ENCODE measurements at regions not wholly inside any gene's neighbourhood (a gene's known extent, or its start where the extent isn't known, plus 50 kb on each side); places are given as distances from the start of the nearest gene placed in this dataset.

DNA sequence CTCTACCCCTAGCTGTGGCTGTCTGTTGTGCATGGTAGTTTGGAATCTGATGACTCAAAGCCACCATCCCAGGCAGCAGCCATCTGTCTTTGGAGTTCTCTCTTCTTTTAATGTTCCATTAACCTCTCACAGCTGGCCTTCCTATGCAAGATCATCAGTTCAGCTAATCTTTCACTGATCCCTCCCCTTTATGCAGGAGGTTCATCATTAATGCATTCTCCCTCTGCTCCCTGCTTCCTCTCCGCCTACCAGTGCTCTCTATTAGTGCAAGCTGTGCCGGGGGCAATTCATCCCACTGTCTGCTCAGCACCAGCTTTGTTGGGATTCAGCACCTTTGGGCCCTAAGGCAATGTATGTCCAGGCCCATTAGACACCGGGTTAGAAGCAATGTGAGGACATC is 413.0 kb upstream of the LRRC4C start:
- Histone ChIP-seq H3K4ac (ENCODE audit: low read depth in 1 of 2, low read length in 2 of 2) (no peak overlapping the region), H2AFZ (ENCODE audit: low read depth, low read length) (no peak overlapping the region), H3K4me3 (ENCODE audit: insufficient read depth in 1 of 2, low read depth in 1 of 2, low read length in 2 of 2) (no peak overlapping the region), H3K27me3 (ENCODE audit: control insufficient read depth in 1 of 2, insufficient read depth in 1 of 2, low read length in 2 of 2) (no peaks in the 10 kb centered on the region), H2BK12ac (ENCODE audit: low read length in 2 of 2) (no peak overlapping the region), H2BK120ac (ENCODE audit: low read depth, low read length) (no peak overlapping the region), H3K9ac (ENCODE audit: low read length) (no peak overlapping the region), H4K8ac (ENCODE audit: low read length) (no peak overlapping the region), H3K14ac (ENCODE audit: low read length in 2 of 2) (no peak overlapping the region), H3K4me1 (ENCODE audit: control insufficient read depth, insufficient read depth, low read depth, low read length) (peaks cover 3% of the 10 kb centered on the region), H2BK15ac (ENCODE audit: low read depth, poor library complexity, severe bottlenecking) (no peak overlapping the region), H3K23ac (ENCODE audit: low read length in 2 of 2) (no peak overlapping the region), H3K18ac (ENCODE audit: low read depth in 1 of 2, low read length in 2 of 2) (no peak overlapping the region), H3K4me2 (ENCODE audit: low read length, poor library complexity, severe bottlenecking) (no peak overlapping the region), H3K36me3 (ENCODE audit: control insufficient read depth in 1 of 2, insufficient read depth in 2 of 2, low read depth in 1 of 2, low read length in 2 of 2) (no peaks in the 10 kb centered on the region), H2BK5ac (ENCODE audit: low read depth, low read length, poor library complexity, severe bottlenecking) (no peak overlapping the region), H3K79me1 (replicated peaks; ENCODE audit: low read length, poor library complexity, severe bottlenecking) (no peaks in the 10 kb centered on the region), H4K91ac (ENCODE audit: low read length) (no peak overlapping the region), H3K27ac (ENCODE audit: low read length, poor library complexity, severe bottlenecking) (peak overlapping the region; percentile 69), H3K9me3 (ENCODE audit: control insufficient read depth, low read length) (no peaks in the 10 kb centered on the region), H2AK5ac (ENCODE audit: low read length, severe bottlenecking) (no peak overlapping the region)
- WGBS: 70% methylated on average over 3 of the region's 3 CpGs
- DNase-seq: no peak

DNA sequence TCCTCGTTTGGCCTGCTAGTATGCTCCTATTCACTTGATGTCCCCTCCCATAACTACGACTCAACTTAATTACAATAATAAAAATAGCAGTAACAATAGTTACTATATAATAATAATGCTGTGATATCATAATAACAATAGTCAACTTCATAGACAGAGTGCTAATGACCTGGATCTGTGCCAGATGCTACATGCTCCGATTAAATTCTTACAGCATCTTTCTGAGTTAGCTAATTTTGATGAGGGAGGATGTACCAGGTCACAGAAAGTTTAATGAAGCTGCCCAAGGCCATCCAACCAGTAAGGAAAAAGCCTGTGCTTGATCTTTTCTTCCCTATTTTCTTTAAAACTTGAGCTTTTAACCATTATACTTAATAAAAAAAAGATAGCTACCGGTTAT is 413.4 kb upstream of the LRRC4C start:
- Histone ChIP-seq H3K4me2 (ENCODE audit: low read length, poor library complexity, severe bottlenecking) (no peak overlapping the region), H3K9me3 (ENCODE audit: control insufficient read depth, low read length) (no peaks in the 10 kb centered on the region), H4K8ac (ENCODE audit: low read length) (no peak overlapping the region), H4K91ac (ENCODE audit: low read length) (no peak overlapping the region), H3K9ac (ENCODE audit: low read length) (no peak overlapping the region), H2BK12ac (ENCODE audit: low read length in 2 of 2) (no peak overlapping the region), H2AK5ac (ENCODE audit: low read length, severe bottlenecking) (no peak overlapping the region), H2BK120ac (ENCODE audit: low read depth, low read length) (no peak overlapping the region), H2BK15ac (ENCODE audit: low read depth, poor library complexity, severe bottlenecking) (no peak overlapping the region), H2AFZ (ENCODE audit: low read depth, low read length) (no peak overlapping the region), H3K36me3 (ENCODE audit: control insufficient read depth in 1 of 2, insufficient read depth in 2 of 2, low read depth in 1 of 2, low read length in 2 of 2) (no peaks in the 10 kb centered on the region), H3K27me3 (ENCODE audit: control insufficient read depth in 1 of 2, insufficient read depth in 1 of 2, low read length in 2 of 2) (no peaks in the 10 kb centered on the region), H3K4ac (ENCODE audit: low read depth in 1 of 2, low read length in 2 of 2) (no peak overlapping the region), H3K18ac (ENCODE audit: low read depth in 1 of 2, low read length in 2 of 2) (no peak overlapping the region), H3K4me3 (ENCODE audit: insufficient read depth in 1 of 2, low read depth in 1 of 2, low read length in 2 of 2) (no peak overlapping the region), H3K14ac (ENCODE audit: low read length in 2 of 2) (no peak overlapping the region), H2BK5ac (ENCODE audit: low read depth, low read length, poor library complexity, severe bottlenecking) (no peak overlapping the region), H3K79me1 (replicated peaks; ENCODE audit: low read length, poor library complexity, severe bottlenecking) (no peaks in the 10 kb centered on the region), H3K4me1 (ENCODE audit: control insufficient read depth, insufficient read depth, low read depth, low read length) (peaks cover 3% of the 10 kb centered on the region), H3K27ac (ENCODE audit: low read length, poor library complexity, severe bottlenecking) (peak overlapping the region; percentile 51), H3K23ac (ENCODE audit: low read length in 2 of 2) (no peak overlapping the region)
- WGBS: 94% methylated on average over 2 of the region's 4 CpGs
- DNase-seq: no peak

DNA sequence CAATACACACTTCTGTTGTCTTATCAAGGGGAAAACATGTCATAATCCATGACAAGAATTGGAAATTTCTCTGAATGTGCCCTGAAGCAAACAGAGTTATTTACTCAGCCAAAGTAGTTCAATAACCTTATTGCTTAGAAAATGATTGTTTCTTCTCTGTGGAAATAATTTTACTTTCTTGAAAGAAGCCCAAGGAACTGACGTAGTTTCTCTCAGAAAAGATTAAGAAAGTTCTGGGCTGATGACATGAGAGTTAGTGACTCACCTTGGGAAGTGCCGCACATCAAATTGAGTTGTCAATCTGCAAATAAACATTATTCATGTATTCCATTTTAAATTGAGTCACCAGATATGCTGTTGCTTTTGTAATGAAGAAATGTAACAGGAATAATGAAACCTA is 418.6 kb upstream of the LRRC4C start:
- DNase-seq: peak; percentile 7
- no peak overlapping the region for H4K8ac ChIP-seq (ENCODE audit: low read length)
- no peak overlapping the region for H2AFZ ChIP-seq (ENCODE audit: low read depth, low read length)
- H3K9me3 ChIP-seq (ENCODE audit: control insufficient read depth, low read length): peaks cover 4% of the 10 kb centered on the region
- H3K36me3 ChIP-seq (ENCODE audit: control insufficient read depth in 1 of 2, insufficient read depth in 2 of 2, low read depth in 1 of 2, low read length in 2 of 2): no peaks in the 10 kb centered on the region
- no peak overlapping the region for H3K27ac ChIP-seq (ENCODE audit: low read length, poor library complexity, severe bottlenecking)
- H2BK15ac ChIP-seq (ENCODE audit: low read depth, poor library complexity, severe bottlenecking): no peak overlapping the region
- no peak overlapping the region for H3K4ac ChIP-seq (ENCODE audit: low read depth in 1 of 2, low read length in 2 of 2)
- no peak overlapping the region for H3K14ac ChIP-seq (ENCODE audit: low read length in 2 of 2)
- no peak overlapping the region for H3K9ac ChIP-seq (ENCODE audit: low read length)
- no peak overlapping the region for H2AK5ac ChIP-seq (ENCODE audit: low read length, severe bottlenecking)
- no peaks in the 10 kb centered on the region for H3K4me1 ChIP-seq (ENCODE audit: control insufficient read depth, insufficient read depth, low read depth, low read length)
- no peak overlapping the region for H3K18ac ChIP-seq (ENCODE audit: low read depth in 1 of 2, low read length in 2 of 2)
- no peaks in the 10 kb centered on the region for H3K27me3 ChIP-seq (ENCODE audit: control insufficient read depth in 1 of 2, insufficient read depth in 1 of 2, low read length in 2 of 2)
- no peak overlapping the region for H3K23ac ChIP-seq (ENCODE audit: low read length in 2 of 2)
- no peak overlapping the region for H2BK120ac ChIP-seq (ENCODE audit: low read depth, low read length)
- no peak overlapping the region for H4K91ac ChIP-seq (ENCODE audit: low read length)
- H2BK5ac ChIP-seq (ENCODE audit: low read depth, low read length, poor library complexity, severe bottlenecking): no peak overlapping the region
- H2BK12ac ChIP-seq (ENCODE audit: low read length in 2 of 2): no peak overlapping the region
- H3K79me1 ChIP-seq (replicated peaks; ENCODE audit: low read length, poor library complexity, severe bottlenecking): no peaks in the 10 kb centered on the region
- H3K4me3 ChIP-seq (ENCODE audit: insufficient read depth in 1 of 2, low read depth in 1 of 2, low read length in 2 of 2): no peak overlapping the region
- no peak overlapping the region for H3K4me2 ChIP-seq (ENCODE audit: low read length, poor library complexity, severe bottlenecking)
- 88% methylated on average over 1 of the region's 2 CpGs for WGBS

DNA sequence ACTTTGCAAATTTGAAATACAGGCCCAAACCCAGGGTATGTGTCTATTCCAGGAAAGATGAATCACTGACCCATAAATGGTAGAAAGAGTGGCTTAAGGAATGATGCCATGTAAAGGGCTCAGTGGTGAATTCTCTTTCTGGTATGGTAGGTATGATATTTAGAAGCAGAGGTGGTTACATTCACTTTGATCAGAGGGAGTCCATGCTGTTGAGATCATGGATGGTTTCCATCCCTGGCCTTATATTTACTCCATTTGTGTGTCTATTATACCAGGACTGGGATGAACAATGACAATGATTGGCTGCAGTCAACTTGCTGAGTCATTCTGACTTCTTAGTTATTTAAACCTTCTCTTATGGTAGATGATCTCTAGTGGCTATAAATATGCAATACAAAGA is 419.8 kb upstream of the LRRC4C start:
- no peak overlapping the region for H2BK120ac ChIP-seq (ENCODE audit: low read depth, low read length)
- H3K4me2 ChIP-seq (ENCODE audit: low read length, poor library complexity, severe bottlenecking): no peak overlapping the region
- H3K27me3 ChIP-seq (ENCODE audit: control insufficient read depth in 1 of 2, insufficient read depth in 1 of 2, low read length in 2 of 2): no peaks in the 10 kb centered on the region
- H3K4ac ChIP-seq (ENCODE audit: low read depth in 1 of 2, low read length in 2 of 2): no peak overlapping the region
- no peak overlapping the region for H3K14ac ChIP-seq (ENCODE audit: low read length in 2 of 2)
- no peaks in the 10 kb centered on the region for H3K4me1 ChIP-seq (ENCODE audit: control insufficient read depth, insufficient read depth, low read depth, low read length)
- no peak overlapping the region for H4K91ac ChIP-seq (ENCODE audit: low read length)
- H3K79me1 ChIP-seq (replicated peaks; ENCODE audit: low read length, poor library complexity, severe bottlenecking): no peaks in the 10 kb centered on the region
- no peak overlapping the region for H3K4me3 ChIP-seq (ENCODE audit: insufficient read depth in 1 of 2, low read depth in 1 of 2, low read length in 2 of 2)
- no peaks in the 10 kb centered on the region for H3K36me3 ChIP-seq (ENCODE audit: control insufficient read depth in 1 of 2, insufficient read depth in 2 of 2, low read depth in 1 of 2, low read length in 2 of 2)
- no peak overlapping the region for H2BK15ac ChIP-seq (ENCODE audit: low read depth, poor library complexity, severe bottlenecking)
- no peak overlapping the region for H4K8ac ChIP-seq (ENCODE audit: low read length)
- no peak overlapping the region for H2AFZ ChIP-seq (ENCODE audit: low read depth, low read length)
- peaks cover 4% of the 10 kb centered on the region for H3K9me3 ChIP-seq (ENCODE audit: control insufficient read depth, low read length)
- H2BK5ac ChIP-seq (ENCODE audit: low read depth, low read length, poor library complexity, severe bottlenecking): no peak overlapping the region
- peak; percentile 35 for DNase-seq
- H3K23ac ChIP-seq (ENCODE audit: low read length in 2 of 2): no peak overlapping the region
- H3K27ac ChIP-seq (ENCODE audit: low read length, poor library complexity, severe bottlenecking): peak overlapping the region; percentile 83
- no peak overlapping the region for H3K18ac ChIP-seq (ENCODE audit: low read depth in 1 of 2, low read length in 2 of 2)
- no peak overlapping the region for H2AK5ac ChIP-seq (ENCODE audit: low read length, severe bottlenecking)
- no peak overlapping the region for H3K9ac ChIP-seq (ENCODE audit: low read length)
- H2BK12ac ChIP-seq (ENCODE audit: low read length in 2 of 2): no peak overlapping the region

Data from mesenchymal stem cell (in vitro differentiated cells and primary cell).